Fibroblast of lung (primary cell): ENCODE measurements at regions not wholly inside any gene's neighbourhood (a gene's known extent, or its start where the extent isn't known, plus 50 kb on each side); places are given as distances from the start of the nearest gene placed in this dataset.

Experiments used
- DNase-seq, 2 donors: peaks; one replicate each; pipeline versions ENCODE4 v3.0.0 to v3.0.0-alpha.2; 2010; ENCODE audit warnings: low read depth in 2 of 2
- H2AFZ ChIP-seq: 2 replicates; pipeline ENCODE4 v1.5.1; 2012; ENCODE audit warnings: low read length, control low read depth, inconsistent platforms
- H3K27ac ChIP-seq: 2 replicates; pipeline ENCODE4 v1.5.1; 2011; ENCODE audit warnings: low read length, control low read depth; ENCODE audit not compliant: insufficient read depth
- H3K27me3 ChIP-seq: 2 replicates; pipeline ENCODE4 v1.5.1; 2011; ENCODE audit warnings: mild to moderate bottlenecking, low read length; ENCODE audit not compliant: control insufficient read depth, insufficient read depth
- H3K36me3 ChIP-seq: 2 replicates; pipeline ENCODE4 v1.5.1; 2011; ENCODE audit warnings: low read length; ENCODE audit not compliant: control insufficient read depth, insufficient read depth
- H3K4me1 ChIP-seq: 2 replicates; pipeline ENCODE4 v1.5.1; 2011; ENCODE audit warnings: low read length; ENCODE audit not compliant: control insufficient read depth, insufficient read depth; ENCODE audit errors: extremely low read depth
- H3K4me2 ChIP-seq: 2 replicates; pipeline ENCODE4 v1.5.1; 2011; ENCODE audit warnings: low read length, control low read depth; ENCODE audit not compliant: insufficient read depth; ENCODE audit errors: extremely low read depth
- H3K4me3 ChIP-seq, 4 experiments: fragments of 200-600 bp in 1 of 4; sonication (generic) in 1 of 4; replicated peaks in 1 of 4; 2 replicates each; pipeline ENCODE4 v1.5.1; 2011 to 2016; ENCODE audit warnings: low read length in 4 of 4, low read depth in 3 of 4, mild to moderate bottlenecking in 3 of 4, control low read depth in 2 of 4, inconsistent platforms in 1 of 4, mixed read lengths in 1 of 4; ENCODE audit not compliant: insufficient read depth in 1 of 4; ENCODE audit errors: control extremely low read depth in 1 of 4
- H3K79me2 ChIP-seq: 2 replicates; pipeline ENCODE4 v1.5.1; 2012; ENCODE audit warnings: mild to moderate bottlenecking, low read length, inconsistent platforms; ENCODE audit not compliant: control insufficient read depth, insufficient read depth
- H3K9ac ChIP-seq: 2 replicates; pipeline ENCODE4 v1.5.1; 2011; ENCODE audit warnings: mild to moderate bottlenecking, low read length, control low read depth; ENCODE audit not compliant: insufficient read depth
- H3K9me3 ChIP-seq: 2 replicates; pipeline ENCODE4 v1.5.1; 2012; ENCODE audit warnings: low read depth, low read length; ENCODE audit not compliant: control insufficient read depth, insufficient read depth
- H4K20me1 ChIP-seq: 2 replicates; pipeline ENCODE4 v1.5.1; 2011; ENCODE audit warnings: low read length; ENCODE audit not compliant: control insufficient read depth, insufficient read depth; ENCODE audit errors: extremely low read depth
- EZH2 ChIP-seq: IDR thresholded peaks from 2 replicates; pipeline ENCODE4 v1.5.1; 2012; ENCODE audit warnings: low read length, control low read depth, mild to moderate bottlenecking; ENCODE audit errors: missing control alignments
- TF ChIP-seq, protein P1 (sequence below), 2 donors: IDR thresholded peaks in 1 of 2; conservative IDR thresholded peaks in 1 of 2; 1 replicate in 1 of 2; 2 replicates in 1 of 2; pipeline ENCODE4 v1.5.1; 2011 to 2012; ENCODE audit warnings: low read length in 2 of 2, control low read depth in 1 of 2, inconsistent platforms in 1 of 2, low read depth in 1 of 2, mild to moderate bottlenecking in 1 of 2

DNA sequence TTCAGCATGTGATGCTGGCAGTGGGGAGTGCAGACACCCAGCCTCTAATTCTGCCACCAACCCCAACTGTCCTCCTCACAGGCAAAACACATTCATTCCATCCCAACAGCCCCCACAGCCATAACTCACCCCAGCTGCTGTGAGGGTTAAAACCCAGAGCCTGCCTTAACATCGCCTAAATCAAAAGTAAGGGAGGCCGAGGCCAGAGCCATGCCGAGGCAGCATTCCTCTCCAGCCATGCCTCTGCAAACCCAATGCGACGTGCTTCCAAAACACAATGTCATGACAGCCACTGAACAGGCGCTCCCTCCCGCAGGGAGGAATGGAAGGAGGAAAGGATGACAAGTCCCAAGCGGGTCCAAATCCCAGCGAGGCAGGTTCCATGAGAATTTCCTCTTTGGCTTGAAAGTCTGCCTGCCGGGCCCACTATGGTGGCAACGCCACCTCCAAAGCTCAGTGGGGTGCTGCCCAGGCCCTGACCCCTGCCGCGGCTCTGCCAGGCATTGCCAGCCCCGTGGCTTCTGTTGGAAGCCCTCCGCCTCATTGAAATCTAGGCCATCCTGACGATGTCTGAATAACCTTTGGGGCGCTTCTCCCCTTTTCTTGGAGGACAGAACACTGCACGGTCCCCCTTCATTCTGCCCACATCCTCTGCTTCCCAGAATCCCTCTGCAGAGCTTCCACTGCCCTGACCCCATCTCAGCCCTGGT, 472.3 kb downstream of the BRD1 start:
- no peak overlapping the region for H2AFZ ChIP-seq
- H4K20me1 ChIP-seq = no peaks in the 10 kb centered on the region
- no peaks in the 10 kb centered on the region for H3K9me3 ChIP-seq
- no peak for TF ChIP-seq EZH2
- TF ChIP-seq, protein P1, sequence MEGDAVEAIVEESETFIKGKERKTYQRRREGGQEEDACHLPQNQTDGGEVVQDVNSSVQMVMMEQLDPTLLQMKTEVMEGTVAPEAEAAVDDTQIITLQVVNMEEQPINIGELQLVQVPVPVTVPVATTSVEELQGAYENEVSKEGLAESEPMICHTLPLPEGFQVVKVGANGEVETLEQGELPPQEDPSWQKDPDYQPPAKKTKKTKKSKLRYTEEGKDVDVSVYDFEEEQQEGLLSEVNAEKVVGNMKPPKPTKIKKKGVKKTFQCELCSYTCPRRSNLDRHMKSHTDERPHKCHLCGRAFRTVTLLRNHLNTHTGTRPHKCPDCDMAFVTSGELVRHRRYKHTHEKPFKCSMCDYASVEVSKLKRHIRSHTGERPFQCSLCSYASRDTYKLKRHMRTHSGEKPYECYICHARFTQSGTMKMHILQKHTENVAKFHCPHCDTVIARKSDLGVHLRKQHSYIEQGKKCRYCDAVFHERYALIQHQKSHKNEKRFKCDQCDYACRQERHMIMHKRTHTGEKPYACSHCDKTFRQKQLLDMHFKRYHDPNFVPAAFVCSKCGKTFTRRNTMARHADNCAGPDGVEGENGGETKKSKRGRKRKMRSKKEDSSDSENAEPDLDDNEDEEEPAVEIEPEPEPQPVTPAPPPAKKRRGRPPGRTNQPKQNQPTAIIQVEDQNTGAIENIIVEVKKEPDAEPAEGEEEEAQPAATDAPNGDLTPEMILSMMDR (conservative IDR thresholded peaks at IDR 0.05 in 1 of 2, IDR thresholded peaks at IDR 0.05 in 1 of 2; ENCODE audit: low read depth in 1 of 2, low read length in 2 of 2) = no peak
- H3K9ac ChIP-seq = no peak overlapping the region
- H3K4me2 ChIP-seq = no peak overlapping the region
- H3K27me3 ChIP-seq = no peaks in the 10 kb centered on the region
- no peaks in the 10 kb centered on the region for H3K79me2 ChIP-seq
- no peak overlapping the region for H3K27ac ChIP-seq
- H3K4me3 ChIP-seq = no peak overlapping the region
- H3K4me1 ChIP-seq = no peaks in the 10 kb centered on the region
- DNase-seq = no peak
- H3K36me3 ChIP-seq = no peaks in the 10 kb centered on the region

DNA sequence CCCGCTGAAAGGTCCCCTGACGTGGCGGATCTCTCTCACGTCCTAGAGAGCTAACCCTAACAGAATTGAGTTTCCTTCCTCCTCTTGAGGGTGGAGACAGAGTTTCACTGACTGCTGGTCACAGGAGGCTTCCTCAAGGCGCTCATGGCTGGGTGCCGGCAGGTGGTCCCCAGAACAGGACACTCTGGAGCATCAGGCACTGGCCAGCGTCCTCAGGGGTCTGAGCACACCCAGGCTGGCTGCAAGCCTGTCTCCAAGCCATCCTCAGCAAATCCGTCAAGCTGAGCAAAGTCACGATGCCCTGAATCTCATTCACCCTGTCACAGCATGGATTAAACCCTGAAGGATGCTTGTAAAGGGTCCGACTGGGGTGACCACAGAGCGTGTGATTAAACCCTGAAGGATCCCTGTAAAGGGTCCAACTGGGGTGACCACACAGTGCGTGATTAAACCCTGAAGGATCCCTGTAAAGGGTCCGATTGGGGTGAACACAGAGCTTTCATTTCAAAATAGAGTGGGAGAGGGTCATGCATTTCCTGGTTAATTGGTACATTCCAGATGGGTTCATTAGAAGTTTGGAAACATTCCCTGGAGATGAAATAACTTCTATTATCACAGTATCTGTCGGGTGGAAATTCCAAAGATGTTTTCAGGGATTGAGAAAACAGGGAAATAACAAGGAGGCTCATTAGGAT, 473.0 kb downstream of the BRD1 start:
- Histone ChIP-seq H3K4me3 (no peak overlapping the region), H4K20me1 (no peaks in the 10 kb centered on the region), H2AFZ (no peak overlapping the region), H3K27ac (no peak overlapping the region), H3K9ac (no peak overlapping the region), H3K27me3 (no peaks in the 10 kb centered on the region), H3K79me2 (no peaks in the 10 kb centered on the region), H3K4me2 (no peak overlapping the region), H3K4me1 (no peaks in the 10 kb centered on the region), H3K36me3 (no peaks in the 10 kb centered on the region), H3K9me3 (no peaks in the 10 kb centered on the region)
- TF ChIP-seq, protein P1 (conservative IDR thresholded peaks at IDR 0.05 in 1 of 2, IDR thresholded peaks at IDR 0.05 in 1 of 2; ENCODE audit: low read depth in 1 of 2, low read length in 2 of 2) = no peak
- no peak for TF ChIP-seq EZH2
- no peak for DNase-seq

DNA sequence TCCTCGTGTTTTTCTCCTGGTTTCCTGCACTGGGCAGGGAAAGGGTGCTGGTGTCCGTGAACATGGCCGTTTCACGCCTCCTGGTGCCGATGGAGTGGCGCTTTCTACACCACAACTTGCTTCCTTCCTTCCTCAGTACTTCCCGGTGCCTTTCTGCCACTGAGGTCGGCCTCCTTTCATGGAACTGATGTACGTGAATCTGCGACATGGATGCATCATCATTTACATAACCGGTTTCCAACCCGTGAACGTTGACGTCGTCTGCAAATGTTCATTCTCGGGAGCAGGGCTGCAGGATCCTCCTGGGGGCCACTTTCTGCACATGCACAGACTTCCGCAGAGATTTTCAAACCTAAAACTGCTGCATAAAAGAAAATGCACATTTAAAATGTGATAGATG, 474.4 kb downstream of the BRD1 start:
- H3K36me3 ChIP-seq = no peaks in the 10 kb centered on the region
- no peak overlapping the region for H3K9ac ChIP-seq
- H2AFZ ChIP-seq = no peak overlapping the region
- no peaks in the 10 kb centered on the region for H3K9me3 ChIP-seq
- no peak overlapping the region for H3K27ac ChIP-seq
- no peak for DNase-seq
- H3K4me1 ChIP-seq = no peaks in the 10 kb centered on the region
- H4K20me1 ChIP-seq = no peaks in the 10 kb centered on the region
- no peaks in the 10 kb centered on the region for H3K27me3 ChIP-seq
- H3K4me2 ChIP-seq = no peak overlapping the region
- no peak overlapping the region for H3K4me3 ChIP-seq
- H3K79me2 ChIP-seq = no peaks in the 10 kb centered on the region
- TF ChIP-seq, protein P1 (conservative IDR thresholded peaks at IDR 0.05 in 1 of 2, IDR thresholded peaks at IDR 0.05 in 1 of 2; ENCODE audit: low read depth in 1 of 2, low read length in 2 of 2) = no peak
- no peak for TF ChIP-seq EZH2
